Chondrocyte (in vitro differentiated cells): ENCODE measurements at regions not wholly inside any gene's neighbourhood (a gene's known extent, or its start where the extent isn't known, plus 50 kb on each side); places are given as distances from the start of the nearest gene placed in this dataset.

Experiments used
- DNase-seq: peaks from one replicate; pipeline ENCODE4 v3.0.0; 2021; ENCODE audit warnings: mixed read lengths, low spot score
- H3K27ac Mint-ChIP-seq: one replicate; pipeline ENCODE4 v1.8.0; 2021; ENCODE audit warnings: mild to moderate bottlenecking, moderate library complexity, mixed read lengths; ENCODE audit not compliant: unreplicated experiment
- H3K27me3 Mint-ChIP-seq: 2 replicates; pipeline ENCODE4 v1.8.0; 2021; ENCODE audit warnings: low read depth, mixed read lengths
- H3K36me3 Mint-ChIP-seq: 2 replicates; pipeline ENCODE4 v1.8.0; 2021; ENCODE audit warnings: low read depth, mixed read lengths
- H3K4me1 Mint-ChIP-seq: 2 replicates; pipeline ENCODE4 v1.8.0; 2021; ENCODE audit warnings: low read depth, mild to moderate bottlenecking, mixed read lengths
- H3K4me3 Mint-ChIP-seq: one replicate; pipeline ENCODE4 v1.8.0; 2021; ENCODE audit warnings: mild to moderate bottlenecking, moderate library complexity, mixed read lengths; ENCODE audit not compliant: unreplicated experiment
- H3K9me3 Mint-ChIP-seq: 2 replicates; pipeline ENCODE4 v1.8.0; 2021; ENCODE audit warnings: low read depth, mixed read lengths
- TF ChIP-seq, protein P1 (sequence below): fragments of 200-600 bp; sonication (generic); IDR thresholded peaks from 2 replicates; pipeline ENCODE4 v1.5.0; 2021; ENCODE audit warnings: antibody characterized with exemption, mild to moderate bottlenecking, moderate library complexity

DNA sequence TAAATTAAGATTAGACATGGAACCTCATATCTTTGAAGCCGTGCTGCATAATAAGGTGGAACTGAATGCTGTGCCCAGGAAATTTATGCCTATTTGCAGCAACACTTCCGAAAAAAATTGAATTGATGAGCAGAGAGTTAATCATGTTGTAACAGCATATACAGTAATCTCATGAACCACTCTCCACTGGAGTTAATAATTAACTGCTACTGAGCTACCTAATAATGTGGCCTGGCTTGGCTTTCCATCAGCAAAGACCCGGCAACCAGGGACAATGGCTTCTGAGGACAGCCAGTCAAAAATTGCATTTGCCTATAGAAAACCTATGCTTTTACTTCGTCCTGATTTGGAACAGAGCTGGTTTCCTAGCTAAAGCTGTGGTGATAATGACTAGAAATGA is 63.8 kb upstream of the GATB start:
- Mint-ChIP-seq H3K36me3 (no peaks in the 10 kb centered on the region), H3K27me3 (peaks cover 14% of the 10 kb centered on the region), H3K9me3 (peaks cover 14% of the 10 kb centered on the region), H3K4me1 (no peaks in the 10 kb centered on the region), H3K27ac (no peak overlapping the region), H3K4me3 (no peak overlapping the region)
- TF ChIP-seq, protein P1, sequence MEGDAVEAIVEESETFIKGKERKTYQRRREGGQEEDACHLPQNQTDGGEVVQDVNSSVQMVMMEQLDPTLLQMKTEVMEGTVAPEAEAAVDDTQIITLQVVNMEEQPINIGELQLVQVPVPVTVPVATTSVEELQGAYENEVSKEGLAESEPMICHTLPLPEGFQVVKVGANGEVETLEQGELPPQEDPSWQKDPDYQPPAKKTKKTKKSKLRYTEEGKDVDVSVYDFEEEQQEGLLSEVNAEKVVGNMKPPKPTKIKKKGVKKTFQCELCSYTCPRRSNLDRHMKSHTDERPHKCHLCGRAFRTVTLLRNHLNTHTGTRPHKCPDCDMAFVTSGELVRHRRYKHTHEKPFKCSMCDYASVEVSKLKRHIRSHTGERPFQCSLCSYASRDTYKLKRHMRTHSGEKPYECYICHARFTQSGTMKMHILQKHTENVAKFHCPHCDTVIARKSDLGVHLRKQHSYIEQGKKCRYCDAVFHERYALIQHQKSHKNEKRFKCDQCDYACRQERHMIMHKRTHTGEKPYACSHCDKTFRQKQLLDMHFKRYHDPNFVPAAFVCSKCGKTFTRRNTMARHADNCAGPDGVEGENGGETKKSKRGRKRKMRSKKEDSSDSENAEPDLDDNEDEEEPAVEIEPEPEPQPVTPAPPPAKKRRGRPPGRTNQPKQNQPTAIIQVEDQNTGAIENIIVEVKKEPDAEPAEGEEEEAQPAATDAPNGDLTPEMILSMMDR, result no peak
- no peak for DNase-seq

DNA sequence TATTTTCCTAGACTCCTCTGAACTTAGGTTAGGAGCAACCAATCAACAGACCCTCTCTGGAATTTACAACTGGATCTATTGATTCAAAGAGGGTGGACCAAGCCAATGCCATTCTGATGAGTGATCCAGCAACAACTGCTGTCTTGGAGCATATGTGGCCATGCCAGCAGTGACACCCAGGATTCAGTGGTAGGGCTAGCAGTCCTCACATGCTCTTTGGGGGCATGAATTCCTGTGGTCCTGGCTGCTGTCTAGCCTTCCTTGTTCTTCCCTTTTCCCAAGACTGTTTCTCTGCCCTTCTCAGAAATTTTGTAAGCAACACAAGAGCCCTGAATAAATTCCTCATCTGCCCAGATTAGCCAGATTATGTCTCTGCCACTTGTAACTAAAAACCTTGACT is 61.5 kb upstream of the GATB start:
- TF ChIP-seq, protein P1, result no peak
- Mint-ChIP-seq H3K27ac (no peak overlapping the region), H3K36me3 (no peaks in the 10 kb centered on the region), H3K9me3 (peaks cover 14% of the 10 kb centered on the region), H3K4me3 (no peak overlapping the region), H3K27me3 (peaks cover 12% of the 10 kb centered on the region), H3K4me1 (no peaks in the 10 kb centered on the region)
- no peak for DNase-seq

DNA sequence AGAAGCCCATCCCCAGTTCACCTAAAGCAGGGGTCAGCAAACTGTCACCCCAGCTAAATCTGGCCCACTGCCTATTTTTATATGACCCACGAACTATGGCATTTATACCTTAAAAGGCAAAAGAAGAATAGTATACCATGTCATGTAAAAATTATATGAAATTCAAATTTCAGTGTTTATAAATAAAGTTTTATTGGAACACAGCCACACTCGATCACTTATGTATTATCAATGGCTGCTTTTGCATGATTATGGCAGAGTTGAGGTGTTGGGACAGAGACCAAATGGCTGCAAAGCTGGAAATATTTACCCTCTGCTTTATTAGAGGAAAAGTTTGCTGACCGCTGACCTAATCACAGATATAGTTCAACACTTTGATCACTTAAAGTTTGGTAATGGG is 59.2 kb upstream of the GATB start:
- H3K4me3 Mint-ChIP-seq, result no peak overlapping the region
- no peak overlapping the region for H3K27ac Mint-ChIP-seq
- H3K9me3 Mint-ChIP-seq, result no peaks in the 10 kb centered on the region
- H3K36me3 Mint-ChIP-seq, result no peaks in the 10 kb centered on the region
- peaks cover 13% of the 10 kb centered on the region for H3K27me3 Mint-ChIP-seq
- no peaks in the 10 kb centered on the region for H3K4me1 Mint-ChIP-seq
- TF ChIP-seq, protein P1, result no peak
- DNase-seq, result no peak

DNA sequence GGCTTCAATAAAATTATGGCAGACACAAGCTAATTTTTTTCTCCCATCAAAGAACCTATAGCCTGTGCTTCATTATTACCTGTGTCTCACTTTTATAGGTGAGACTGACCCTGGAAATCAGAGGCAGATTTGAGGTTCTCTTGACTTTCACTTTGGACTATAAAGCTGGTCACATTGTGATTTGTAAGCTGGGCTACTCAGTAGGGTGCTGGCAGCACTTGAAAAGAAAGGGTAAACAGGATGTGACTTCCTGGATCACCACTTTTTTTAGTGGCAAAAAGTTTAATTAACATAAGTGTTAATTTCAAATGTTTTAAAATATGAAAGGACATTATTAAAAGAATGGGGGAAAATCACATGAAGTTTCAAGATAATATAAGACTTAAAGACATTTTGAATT is 50.6 kb upstream of the GATB start:
- Mint-ChIP-seq H3K36me3 (no peaks in the 10 kb centered on the region), H3K27me3 (no peaks in the 10 kb centered on the region), H3K4me3 (no peak overlapping the region), H3K27ac (no peak overlapping the region), H3K9me3 (no peaks in the 10 kb centered on the region), H3K4me1 (peaks cover 18% of the 10 kb centered on the region)
- TF ChIP-seq, protein P1, result no peak
- DNase-seq, result no peak
